ENCODE measurements at regions not wholly inside any gene's neighbourhood (a gene's known extent, or its start where the extent isn't known, plus 50 kb on each side); places are given as distances from the start of the nearest gene placed in this dataset.

- Histone ChIP-seq H3K27me3 (ENCODE audit: control insufficient read depth in 2 of 2, insufficient read depth in 2 of 2, low read length in 2 of 2) (no peaks in the 10 kb centered on the region), H3K4me1 (replicated peaks in 1 of 2; ENCODE audit: control insufficient read depth in 2 of 2, insufficient read depth in 2 of 2, low read length in 2 of 2) (no peaks in the 10 kb centered on the region), H3K9me1 (ENCODE audit: control insufficient read depth, insufficient read depth, low read length) (no peaks in the 10 kb centered on the region), H2AFZ (ENCODE audit: low read depth, low read length) (no peak overlapping the region), H3K9me3 (replicated peaks; ENCODE audit: control insufficient read depth, insufficient read depth, low read depth, low read length) (no peaks in the 10 kb centered on the region), H3K4me2 (ENCODE audit: insufficient read depth, low read length) (no peak overlapping the region), H3K27ac (ENCODE audit: extremely low read depth, low read depth, low read length) (no peak overlapping the region), H3K36me3 (ENCODE audit: control insufficient read depth, insufficient read depth, low read length) (no peaks in the 10 kb centered on the region), H3K79me2 (ENCODE audit: control insufficient read depth, insufficient read depth, low read length) (no peaks in the 10 kb centered on the region), H3K4me3 (no peak overlapping the region), H3K9ac (ENCODE audit: insufficient read depth in 1 of 2, low read depth in 2 of 2, low read length in 2 of 2) (no peak overlapping the region), H4K20me1 (replicated peaks; ENCODE audit: control insufficient read depth, insufficient read depth, low read length) (no peaks in the 10 kb centered on the region)
- DNase-seq (ENCODE audit: extremely low read depth in 1 of 4, low spot score in 3 of 4) = no peak
- WGBS (ENCODE audit: insufficient coverage, low coverage, missing lambda C conversion rate) = 0% methylated on average over 4 of the region's 4 CpGs
- no peak for FAIRE-seq
- intact Hi-C loops (cut with micrococcal nuclease) (no loop called here), in situ Hi-C loops (cut with MboI) (no loop called here)
- POLR2A ChIA-PET = no interaction called here
- no peak for ATAC-seq
- CTCF ChIA-PET (ENCODE audit: low intra/inter-chr PET ratio) = no interaction called here
- BruUV-seq (replicated peaks) = no TSS peak
- TF ChIP-seq ZNF395 (CRISPR knock-in tag; IDR thresholded peaks at IDR 0.05) (no peak), THAP12 (CRISPR knock-in tag; IDR thresholded peaks at IDR 0.05) (no peak), CREB3L1 (IDR thresholded peaks at IDR 0.05; ENCODE audit: borderline replicate concordance, low read depth) (no peak), TSC22D4 (tag; IDR thresholded peaks at IDR 0.05) (no peak), MTA2 (IDR thresholded peaks at IDR 0.05; ENCODE audit: low read depth) (peak; percentile 37; the same call in 1 of the 2 replicates), NR1H2 (CRISPR knock-in tag; IDR thresholded peaks at IDR 0.05) (no peak), DPF2 (IDR thresholded peaks at IDR 0.05) (no peak), PHF8 (IDR thresholded peaks at IDR 0.05; ENCODE audit: borderline replicate concordance, low read length) (no peak), HBP1 (CRISPR knock-in tag; IDR thresholded peaks at IDR 0.05) (no peak), TEAD4 (IDR thresholded peaks at IDR 0.05; ENCODE audit: low read length) (0 out of 2 replicates have a peak, but pooled peaks have one; percentile 32), TEAD4 (CRISPR knock-in tag; IDR thresholded peaks at IDR 0.05; ENCODE audit: borderline replicate concordance) (no peak), C11orf30 (IDR thresholded peaks at IDR 0.05; ENCODE audit: low read depth) (no peak), PHTF2 (CRISPR knock-in tag; IDR thresholded peaks at IDR 0.05) (no peak)
Observed at GRCh38 chr13:39967199-39967959, 311.9 kb downstream of the COG6 start.
